IMR-90 (cell line): ENCODE measurements at regions not wholly inside any gene's neighbourhood (a gene's known extent, or its start where the extent isn't known, plus 50 kb on each side); places are given as distances from the start of the nearest gene placed in this dataset.

Experiments
- ATAC-seq: fragments of 200-7000 bp; cut with Tn5 transposase; 2 replicates; pipeline ENCODE4 v1.9.1; 2020; ENCODE audit warnings: low read depth, mild to moderate bottlenecking, moderate library complexity
- BruUV-seq: library from RNA; stranded (reverse); fragments of 400-500 nt; replicated peaks from 2 replicates; lab custom pipeline; 2021; lab: Mats Ljungman, UMichigan
- CTCF ChIA-PET: fragments of 300-600 bp; formaldehyde crosslinking; extraction: SDS; loops from one replicate; lab custom pipeline; 2021; ENCODE audit warnings: antibody characterized with exemption; lab: Yijun Ruan, JAX
- POLR2A ChIA-PET: fragments of 300-600 bp; sonication (Branson Sonifier 250); formaldehyde crosslinking; loops from one replicate; lab custom pipeline; 2022; ENCODE audit warnings: antibody characterized with exemption; ENCODE audit not compliant: unreplicated experiment; lab: Charles Lee
- DNase-seq: peaks from one replicate; pipeline ENCODE4 v3.0.0; 2013
- H2AFZ ChIP-seq: replicated peaks from 2 replicates; pipeline ENCODE3; 2013; ENCODE audit warnings: low read length, mild to moderate bottlenecking; ENCODE audit not compliant: poor library complexity
- H2AK5ac ChIP-seq: 2 replicates; pipeline ENCODE4 v1.6.1; 2013; ENCODE audit warnings: low read depth, low read length, inconsistent platforms
- H2AK9ac ChIP-seq: replicated peaks from 2 replicates; pipeline ENCODE3; 2013; ENCODE audit warnings: mild to moderate bottlenecking, low read depth, low read length, moderate library complexity; ENCODE audit not compliant: poor library complexity
- H2BK120ac ChIP-seq: 2 replicates; pipeline ENCODE4 v1.6.1; 2013; ENCODE audit warnings: low read depth, low read length, inconsistent platforms
- H2BK15ac ChIP-seq: 3 replicates; pipeline ENCODE4 v1.6.1; 2013; ENCODE audit warnings: low read depth, low read length, inconsistent platforms
- H2BK20ac ChIP-seq: 2 replicates; pipeline ENCODE4 v1.6.1; 2013; ENCODE audit warnings: low read depth, mild to moderate bottlenecking, inconsistent platforms, low read length, moderate library complexity
- H2BK5ac ChIP-seq: 2 replicates; pipeline ENCODE4 v1.6.1; 2013; ENCODE audit warnings: mild to moderate bottlenecking, low read depth, low read length, inconsistent platforms; ENCODE audit not compliant: poor library complexity, severe bottlenecking
- H3K14ac ChIP-seq: replicated peaks from 2 replicates; pipeline ENCODE4 v1.6.1; 2013; ENCODE audit warnings: low read depth, low read length, inconsistent platforms
- H3K18ac ChIP-seq: 2 replicates; pipeline ENCODE4 v1.6.1; 2013; ENCODE audit warnings: low read depth, low read length, control low read depth
- H3K23ac ChIP-seq: 2 replicates; pipeline ENCODE4 v1.6.1; 2013; ENCODE audit warnings: low read depth, low read length, inconsistent platforms
- H3K27ac ChIP-seq: 2 replicates; pipeline ENCODE4 v1.5.1; 2013; ENCODE audit warnings: mild to moderate bottlenecking, control low read depth, low read length; ENCODE audit not compliant: insufficient read depth
- H3K27me3 ChIP-seq: 2 replicates; pipeline ENCODE4 v1.6.1; 2013; ENCODE audit warnings: low read length; ENCODE audit not compliant: control insufficient read depth, insufficient read depth
- H3K36me3 ChIP-seq: 2 replicates; pipeline ENCODE4 v1.6.1; 2013; ENCODE audit warnings: low read length, mixed read lengths; ENCODE audit not compliant: control insufficient read depth, insufficient read depth
- H3K4ac ChIP-seq: 2 replicates; pipeline ENCODE4 v1.6.1; 2013; ENCODE audit warnings: low read depth, low read length, inconsistent platforms
- H3K4me1 ChIP-seq: 2 replicates; pipeline ENCODE4 v1.6.1; 2013; ENCODE audit warnings: low read length, mixed read lengths; ENCODE audit not compliant: control insufficient read depth, insufficient read depth
- H3K4me2 ChIP-seq: 2 replicates; pipeline ENCODE4 v1.6.1; 2013; ENCODE audit warnings: low read depth, mild to moderate bottlenecking, control low read depth, low read length, moderate library complexity
- H3K4me3 ChIP-seq: 2 replicates; pipeline ENCODE4 v1.5.1; 2013; ENCODE audit warnings: low read depth, mild to moderate bottlenecking, control low read depth, low read length, moderate library complexity; ENCODE audit not compliant: insufficient read depth
- H3K56ac ChIP-seq: 2 replicates; pipeline ENCODE4 v1.6.1; 2013; ENCODE audit warnings: low read length, inconsistent platforms; ENCODE audit not compliant: insufficient read depth; ENCODE audit errors: extremely low read depth
- H3K79me1 ChIP-seq, 2 experiments: 2 replicates each; pipeline ENCODE4 v1.6.1; 2013; ENCODE audit warnings: low read length in 2 of 2, inconsistent platforms in 1 of 2, low read depth in 1 of 2
- H3K9ac ChIP-seq: 2 replicates; pipeline ENCODE4 v1.6.1; 2013; ENCODE audit warnings: low read depth, low read length, control low read depth
- H3K9me1 ChIP-seq: 2 replicates; pipeline ENCODE4 v1.6.1; 2013; ENCODE audit warnings: low read length, inconsistent platforms; ENCODE audit not compliant: insufficient read depth
- H3K9me3 ChIP-seq: 2 replicates; pipeline ENCODE4 v1.6.1; 2013; ENCODE audit warnings: low read length; ENCODE audit not compliant: control insufficient read depth, insufficient read depth
- H4K20me1 ChIP-seq: 2 replicates; pipeline ENCODE4 v1.6.1; 2013; ENCODE audit warnings: low read length, inconsistent platforms; ENCODE audit not compliant: insufficient read depth
- H4K5ac ChIP-seq: 2 replicates; pipeline ENCODE4 v1.6.1; 2013; ENCODE audit warnings: mild to moderate bottlenecking, low read depth, low read length, control low read depth
- H4K8ac ChIP-seq, 2 experiments: 2 replicates each; pipeline ENCODE4 v1.6.1; 2013; ENCODE audit warnings: low read depth in 2 of 2, low read length in 2 of 2, control low read depth in 1 of 2, inconsistent platforms in 1 of 2
- H4K91ac ChIP-seq: 2 replicates; pipeline ENCODE4 v1.6.1; 2013; ENCODE audit warnings: low read depth, low read length, inconsistent platforms; ENCODE audit not compliant: insufficient read depth
- BHLHE40 ChIP-seq: fragments of 150-350 bp; IDR thresholded peaks from 2 replicates; pipeline ENCODE4 v1.6.1; 2016; ENCODE audit warnings: mild to moderate bottlenecking, low read depth, low read length
- CEBPB ChIP-seq: IDR thresholded peaks from 2 replicates; pipeline ENCODE4 v1.6.1; 2012; ENCODE audit warnings: low read depth, low read length, improper control_type of control experiment
- CHD1 ChIP-seq: IDR thresholded peaks from 2 replicates; pipeline ENCODE4 v1.6.1; 2012; ENCODE audit warnings: low read depth, low read length, improper control_type of control experiment
- MAZ ChIP-seq: IDR thresholded peaks from 2 replicates; pipeline ENCODE4 v1.6.1; 2012; ENCODE audit warnings: low read depth, mild to moderate bottlenecking, low read length, improper control_type of control experiment, moderate library complexity, borderline replicate concordance
- MXI1 ChIP-seq: IDR thresholded peaks from 2 replicates; pipeline ENCODE4 v1.6.1; 2012; ENCODE audit warnings: low read depth, mild to moderate bottlenecking, low read length, moderate library complexity, borderline replicate concordance
- NFE2L2 ChIP-seq: fragments of 150-350 bp; IDR thresholded peaks from 2 replicates; pipeline ENCODE4 v1.6.1; 2016; ENCODE audit warnings: low read depth, mild to moderate bottlenecking, low read length
- POLR2A ChIP-seq: IDR thresholded peaks from 2 replicates; pipeline ENCODE4 v1.6.1; 2012; ENCODE audit warnings: mild to moderate bottlenecking, low read depth, low read length
- SMC3 ChIP-seq: fragments of 150-350 bp; IDR thresholded peaks from 2 replicates; pipeline ENCODE4 v1.6.1; 2016; ENCODE audit warnings: low read depth, mild to moderate bottlenecking, antibody characterized with exemption, low read length, moderate library complexity
- dilution Hi-C: fragments of 300-500 bp; cut with HindIII; formaldehyde crosslinking; loops from one replicate; pipeline ENCODE4 v1.14.3; 2018; ENCODE audit warnings: low sequenced_read_pairs; ENCODE audit not compliant: unreplicated experiment
- in situ Hi-C: fragments of 300-500 bp; cut with MboI; formaldehyde crosslinking; loops from 3 replicates; pipeline ENCODE4 v1.14.3; 2019; ENCODE audit warnings: low sequenced_read_pairs, inconsistent platforms, mixed read lengths
- intact Hi-C: fragments of 100-400 bp; cut with micrococcal nuclease; formaldehyde crosslinking; loops from 2 replicates; pipeline ENCODE4 v1.10.0; 2022
- TF ChIP-seq, protein P1 (sequence below): conservative IDR thresholded peaks from 2 replicates; pipeline ENCODE4 v1.5.1; 2012; ENCODE audit warnings: mild to moderate bottlenecking, low read depth, low read length, improper control_type of control experiment

DNA sequence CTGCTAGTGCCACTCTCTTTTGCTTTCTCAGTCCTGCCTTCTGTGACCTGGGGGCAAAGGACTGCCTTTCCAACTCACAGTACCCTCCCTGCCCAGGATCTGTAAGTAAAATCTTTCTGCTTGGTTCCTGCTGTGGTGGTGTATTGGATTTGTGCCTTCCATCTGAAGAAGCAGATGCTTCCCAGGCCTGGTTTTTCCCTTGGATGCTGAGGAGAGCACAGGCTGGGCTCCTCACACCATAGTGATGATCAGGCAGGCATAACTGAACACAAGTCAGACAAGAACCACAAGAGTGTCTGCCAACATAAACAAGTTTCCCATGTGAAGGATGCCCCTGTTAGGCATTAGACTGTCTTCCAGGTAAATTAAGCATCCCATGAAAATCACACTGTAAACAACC is 121.3 kb upstream of the NRXN1 start:
- Histone ChIP-seq H3K9ac (no peak overlapping the region), H2BK20ac (no peak overlapping the region), H3K56ac (no peak overlapping the region), H2BK120ac (no peak overlapping the region), H2BK5ac (no peak overlapping the region), H4K8ac (no peak overlapping the region), H3K18ac (no peak overlapping the region), H3K9me3 (peaks cover 2% of the 10 kb centered on the region; the same call in 1 of the 2 replicates), H3K14ac (no peak overlapping the region), H4K5ac (no peak overlapping the region), H2BK15ac (no peak overlapping the region), H4K20me1 (no peaks in the 10 kb centered on the region), H4K91ac (no peak overlapping the region), H3K4ac (no peak overlapping the region), H2AFZ (no peak overlapping the region), H3K4me2 (no peak overlapping the region), H3K27ac (no peak overlapping the region), H3K23ac (no peak overlapping the region), H3K4me1 (no peaks in the 10 kb centered on the region), H2AK5ac (no peak overlapping the region), H3K9me1 (no peaks in the 10 kb centered on the region), H3K27me3 (no peaks in the 10 kb centered on the region), H2AK9ac (no peak overlapping the region), H3K79me1 (no peaks in the 10 kb centered on the region), H3K4me3 (no peak overlapping the region), H3K36me3 (no peaks in the 10 kb centered on the region)
- dilution Hi-C loops = no loop called here
- in situ Hi-C loops = no loop called here
- BruUV-seq = no TSS peak
- CTCF ChIA-PET = no interaction called here
- no peak for ATAC-seq
- intact Hi-C loops = no loop called here
- no peak for DNase-seq
- TF ChIP-seq, protein P1, sequence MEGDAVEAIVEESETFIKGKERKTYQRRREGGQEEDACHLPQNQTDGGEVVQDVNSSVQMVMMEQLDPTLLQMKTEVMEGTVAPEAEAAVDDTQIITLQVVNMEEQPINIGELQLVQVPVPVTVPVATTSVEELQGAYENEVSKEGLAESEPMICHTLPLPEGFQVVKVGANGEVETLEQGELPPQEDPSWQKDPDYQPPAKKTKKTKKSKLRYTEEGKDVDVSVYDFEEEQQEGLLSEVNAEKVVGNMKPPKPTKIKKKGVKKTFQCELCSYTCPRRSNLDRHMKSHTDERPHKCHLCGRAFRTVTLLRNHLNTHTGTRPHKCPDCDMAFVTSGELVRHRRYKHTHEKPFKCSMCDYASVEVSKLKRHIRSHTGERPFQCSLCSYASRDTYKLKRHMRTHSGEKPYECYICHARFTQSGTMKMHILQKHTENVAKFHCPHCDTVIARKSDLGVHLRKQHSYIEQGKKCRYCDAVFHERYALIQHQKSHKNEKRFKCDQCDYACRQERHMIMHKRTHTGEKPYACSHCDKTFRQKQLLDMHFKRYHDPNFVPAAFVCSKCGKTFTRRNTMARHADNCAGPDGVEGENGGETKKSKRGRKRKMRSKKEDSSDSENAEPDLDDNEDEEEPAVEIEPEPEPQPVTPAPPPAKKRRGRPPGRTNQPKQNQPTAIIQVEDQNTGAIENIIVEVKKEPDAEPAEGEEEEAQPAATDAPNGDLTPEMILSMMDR = no peak
- TF ChIP-seq BHLHE40 (no peak), CHD1 (no peak), CEBPB (no peak), MXI1 (no peak), SMC3 (no peak), POLR2A (no peak), NFE2L2 (no peak), MAZ (no peak)
- POLR2A ChIA-PET = no interaction called here
